ENCODE measurements at regions not wholly inside any gene's neighbourhood (a gene's known extent, or its start where the extent isn't known, plus 50 kb on each side); places are given as distances from the start of the nearest gene placed in this dataset.

DNA sequence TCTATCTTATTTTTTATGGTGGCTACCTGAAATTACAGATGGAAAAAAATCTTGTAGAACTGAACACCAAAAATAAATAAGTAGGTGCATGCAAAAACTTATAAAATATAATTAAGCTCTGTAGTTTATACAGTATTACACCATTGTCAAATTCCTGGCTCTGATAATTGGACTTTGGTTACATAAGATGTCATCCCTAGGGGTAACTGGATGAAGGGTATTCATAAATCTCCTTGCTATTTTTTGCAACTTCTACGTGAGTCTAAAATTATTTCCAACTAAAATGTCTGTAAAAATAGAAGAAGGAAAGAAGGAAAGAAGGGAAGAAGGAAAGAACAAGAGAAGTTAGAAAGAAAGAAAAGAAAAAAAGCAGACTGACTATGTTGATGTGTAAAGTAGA lies 716.6 kb downstream of the BCL11B start:
- TF ChIP-seq, protein P1, sequence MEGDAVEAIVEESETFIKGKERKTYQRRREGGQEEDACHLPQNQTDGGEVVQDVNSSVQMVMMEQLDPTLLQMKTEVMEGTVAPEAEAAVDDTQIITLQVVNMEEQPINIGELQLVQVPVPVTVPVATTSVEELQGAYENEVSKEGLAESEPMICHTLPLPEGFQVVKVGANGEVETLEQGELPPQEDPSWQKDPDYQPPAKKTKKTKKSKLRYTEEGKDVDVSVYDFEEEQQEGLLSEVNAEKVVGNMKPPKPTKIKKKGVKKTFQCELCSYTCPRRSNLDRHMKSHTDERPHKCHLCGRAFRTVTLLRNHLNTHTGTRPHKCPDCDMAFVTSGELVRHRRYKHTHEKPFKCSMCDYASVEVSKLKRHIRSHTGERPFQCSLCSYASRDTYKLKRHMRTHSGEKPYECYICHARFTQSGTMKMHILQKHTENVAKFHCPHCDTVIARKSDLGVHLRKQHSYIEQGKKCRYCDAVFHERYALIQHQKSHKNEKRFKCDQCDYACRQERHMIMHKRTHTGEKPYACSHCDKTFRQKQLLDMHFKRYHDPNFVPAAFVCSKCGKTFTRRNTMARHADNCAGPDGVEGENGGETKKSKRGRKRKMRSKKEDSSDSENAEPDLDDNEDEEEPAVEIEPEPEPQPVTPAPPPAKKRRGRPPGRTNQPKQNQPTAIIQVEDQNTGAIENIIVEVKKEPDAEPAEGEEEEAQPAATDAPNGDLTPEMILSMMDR (IDR thresholded peaks at IDR 0.05), result no peak
- no peak for DNase-seq (ENCODE audit: low spot score)
- Histone ChIP-seq H3K4me1 (ENCODE audit: control insufficient read depth in 1 of 2, low read depth in 2 of 2) (no peaks in the 10 kb centered on the region), H3K36me3 (no peaks in the 10 kb centered on the region), H3K27ac (no peak overlapping the region), H3K4me3 (no peak overlapping the region), H3K27me3 (replicated peaks; ENCODE audit: insufficient read depth) (no peaks in the 10 kb centered on the region), H3K9me3 (no peaks in the 10 kb centered on the region)
- no peak for ATAC-seq (ENCODE audit: insufficient number of reproducible peaks, low FRiP score, low read depth)

- Histone ChIP-seq H3K4me3 (no peak overlapping the region), H3K9me3 (no peaks in the 10 kb centered on the region), H3K4me1 (ENCODE audit: control insufficient read depth in 1 of 2, low read depth in 2 of 2) (no peaks in the 10 kb centered on the region), H3K36me3 (no peaks in the 10 kb centered on the region), H3K27me3 (replicated peaks; ENCODE audit: insufficient read depth) (no peaks in the 10 kb centered on the region), H3K27ac (no peak overlapping the region)
- TF ChIP-seq, protein P1 (IDR thresholded peaks at IDR 0.05), result no peak
- ATAC-seq (ENCODE audit: insufficient number of reproducible peaks, low FRiP score, low read depth) (no peak), DNase-seq (ENCODE audit: low spot score) (no peak)
Observed at GRCh38 chr14:98564006-98564405, 708.0 kb downstream of the BCL11B start.

DNA sequence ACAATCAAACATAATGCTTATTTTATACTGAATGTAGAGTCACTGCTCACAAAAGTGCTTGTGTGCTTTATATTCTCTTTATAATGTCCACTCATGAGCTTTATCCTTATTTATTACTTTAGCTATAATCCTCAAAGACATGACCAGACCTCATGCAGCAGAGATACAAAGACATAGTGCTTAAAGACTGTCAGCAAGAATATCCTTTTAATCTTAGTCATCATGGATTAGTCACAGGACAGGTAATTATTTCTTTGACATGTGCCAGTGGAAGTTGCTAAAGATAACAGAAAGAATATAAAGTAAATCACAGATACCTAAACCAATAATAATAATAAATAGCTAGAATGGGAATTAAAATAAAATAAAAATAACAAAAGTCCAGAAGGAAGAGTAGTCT lies 707.5 kb downstream of the BCL11B start:
- ATAC-seq (ENCODE audit: insufficient number of reproducible peaks, low FRiP score, low read depth) (no peak), DNase-seq (ENCODE audit: low spot score) (no peak)
- Histone ChIP-seq H3K4me1 (ENCODE audit: control insufficient read depth in 1 of 2, low read depth in 2 of 2) (no peaks in the 10 kb centered on the region), H3K4me3 (no peak overlapping the region), H3K27ac (no peak overlapping the region), H3K36me3 (no peaks in the 10 kb centered on the region), H3K9me3 (no peaks in the 10 kb centered on the region), H3K27me3 (replicated peaks; ENCODE audit: insufficient read depth) (no peaks in the 10 kb centered on the region)
- TF ChIP-seq, protein P1 (IDR thresholded peaks at IDR 0.05), result no peak

DNA sequence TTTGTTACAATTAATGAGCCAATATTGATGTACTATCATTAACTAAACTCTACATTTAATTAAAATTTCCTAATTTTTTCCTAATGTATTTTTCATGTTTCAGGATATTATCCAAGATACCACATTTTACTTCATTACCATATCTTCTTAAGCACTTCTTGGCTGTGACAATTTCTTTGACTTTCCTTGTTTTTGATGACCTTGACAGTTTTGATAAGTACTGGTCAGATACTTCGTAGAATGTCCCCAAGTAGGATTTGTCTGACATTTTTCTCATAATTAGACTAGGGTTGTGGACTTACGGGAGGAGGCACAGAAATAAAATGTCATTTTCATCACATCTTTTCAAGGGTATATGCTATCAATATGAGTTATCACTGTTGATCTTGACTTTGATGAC lies 700.9 kb downstream of the BCL11B start:
- no peak for ATAC-seq (ENCODE audit: insufficient number of reproducible peaks, low FRiP score, low read depth)
- DNase-seq (ENCODE audit: low spot score), result no peak
- Histone ChIP-seq H3K36me3 (no peaks in the 10 kb centered on the region), H3K27ac (no peak overlapping the region), H3K27me3 (replicated peaks; ENCODE audit: insufficient read depth) (no peaks in the 10 kb centered on the region), H3K9me3 (no peaks in the 10 kb centered on the region), H3K4me3 (no peak overlapping the region), H3K4me1 (ENCODE audit: control insufficient read depth in 1 of 2, low read depth in 2 of 2) (no peaks in the 10 kb centered on the region)
- TF ChIP-seq, protein P1 (IDR thresholded peaks at IDR 0.05), result no peak

DNA sequence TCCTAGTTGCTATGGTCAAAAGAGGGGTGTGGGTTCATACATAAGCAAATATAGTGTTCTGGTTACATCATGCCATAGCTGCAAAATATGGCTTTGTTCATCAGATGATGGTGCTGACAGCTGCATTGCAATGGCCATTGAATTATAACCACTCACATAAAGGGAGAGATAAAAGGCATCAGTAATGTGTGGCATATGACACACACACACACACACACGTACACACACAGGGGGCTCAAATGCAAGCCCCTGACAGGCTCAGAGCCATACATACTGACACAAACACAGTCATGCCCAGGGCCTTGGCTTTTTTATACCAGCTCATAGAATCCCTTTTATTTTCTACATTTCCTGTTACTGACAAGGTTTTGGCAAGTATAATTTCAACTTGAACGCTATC lies 698.9 kb downstream of the BCL11B start:
- H3K36me3 ChIP-seq, result no peaks in the 10 kb centered on the region
- H3K4me3 ChIP-seq, result no peak overlapping the region
- H3K4me1 ChIP-seq (ENCODE audit: control insufficient read depth in 1 of 2, low read depth in 2 of 2), result no peaks in the 10 kb centered on the region
- no peak for DNase-seq (ENCODE audit: low spot score)
- H3K27me3 ChIP-seq (replicated peaks; ENCODE audit: insufficient read depth), result no peaks in the 10 kb centered on the region
- no peak for ATAC-seq (ENCODE audit: insufficient number of reproducible peaks, low FRiP score, low read depth)
- H3K27ac ChIP-seq, result no peak overlapping the region
- H3K9me3 ChIP-seq, result no peaks in the 10 kb centered on the region
- TF ChIP-seq, protein P1 (IDR thresholded peaks at IDR 0.05), result no peak
